ENCODE measurements at regions not wholly inside any gene's neighbourhood (a gene's known extent, or its start where the extent isn't known, plus 50 kb on each side); places are given as distances from the start of the nearest gene placed in this dataset.

DNA sequence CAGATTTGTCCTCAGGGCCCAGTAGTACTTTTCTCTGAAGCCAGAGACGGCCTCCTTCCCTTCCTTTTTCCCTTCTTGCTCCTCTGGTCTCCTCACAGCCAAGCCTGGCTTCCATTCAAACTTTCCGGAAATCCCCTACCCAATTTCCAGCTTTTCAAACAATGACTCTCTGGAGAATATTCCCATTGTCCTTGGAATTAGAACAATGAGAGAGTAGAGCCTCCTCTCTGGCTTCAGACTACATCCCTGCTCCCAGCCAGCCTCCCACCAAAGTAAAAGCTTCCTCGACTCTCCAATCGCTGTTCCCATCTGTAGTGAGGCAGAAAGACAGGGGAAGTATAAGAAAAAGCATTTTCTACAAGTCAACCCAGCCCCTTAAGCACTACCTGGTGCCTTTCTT, 77.7 kb upstream of the SOX13 start:
- 0 out of 2 replicates have a peak, but pooled peaks cover 4% of the 10 kb centered on the region for H3K23me2 ChIP-seq (ENCODE audit: low read depth, low read length)
- H3K27ac ChIP-seq (ENCODE audit: low read depth, low read length): no peak overlapping the region
- H3K79me2 ChIP-seq (ENCODE audit: control insufficient read depth in 1 of 2, insufficient read depth in 2 of 2, low read length in 2 of 2): no peaks in the 10 kb centered on the region
- no peak overlapping the region for H4K8ac ChIP-seq (ENCODE audit: extremely low read depth, insufficient read depth, low read length)
- H3K79me1 ChIP-seq (ENCODE audit: low read depth, low read length): no peaks in the 10 kb centered on the region
- H2BK120ac ChIP-seq (replicated peaks; ENCODE audit: low read depth, low read length): no peak overlapping the region
- no peak overlapping the region for H3K56ac ChIP-seq (replicated peaks; ENCODE audit: insufficient read length, low read depth, low read length)
- no peak overlapping the region for H3K9ac ChIP-seq (replicated peaks in 1 of 4; ENCODE audit: extremely low read depth in 1 of 4, low read depth in 3 of 4, low read length in 3 of 4)
- H3K9me3 ChIP-seq (ENCODE audit: insufficient read depth in 2 of 2, low read depth in 1 of 2, low read length in 1 of 2): no peaks in the 10 kb centered on the region
- no peak for DNase-seq (ENCODE audit: low read depth in 1 of 2, low spot score in 2 of 2)
- CTCF ChIA-PET (ENCODE audit: partially characterized antibody): interaction anchor here (0.7 to 2.5 kb wide), 6 partner anchors 8 to 149 kb away, joined by 3 to 7 read pairs (median 3); no protein-coding TSS in a partner anchor
- 78% methylated on average over 4 of the region's 4 CpGs; no CpG with 5 or more reads in 1 of the 2 experiments for WGBS, 2 experiments (ENCODE audit: extremely low coverage in 1 of 2, insufficient coverage in 1 of 2, insufficient read length in 1 of 2, insufficient replicate concordance in 2 of 2, low coverage in 1 of 2, low lambda C conversion rate in 2 of 2, missing lambda C conversion rate in 1 of 2)
- H3K14ac ChIP-seq (ENCODE audit: insufficient read length): no peak overlapping the region
- TF ChIP-seq KDM1A (IDR thresholded peaks at IDR 0.05; ENCODE audit: borderline replicate concordance, low read length): no peak
- H3K4me2 ChIP-seq (ENCODE audit: insufficient read depth in 1 of 2, low read depth in 2 of 2, low read length in 2 of 2): peak overlapping the region in 1 of 2 experiments; percentile 42; a peak in 1 of 4 replicates
- H4K5ac ChIP-seq (ENCODE audit: insufficient read length, low read depth, low read length): no peak overlapping the region
- no peak overlapping the region for H2AFZ ChIP-seq (ENCODE audit: low read length)
- no peaks in the 10 kb centered on the region for H3K36me3 ChIP-seq (ENCODE audit: control insufficient read depth in 2 of 4, insufficient read depth in 4 of 4, low read length in 3 of 4)
- H3K18ac ChIP-seq (ENCODE audit: extremely low read depth, low read length): no peak overlapping the region
- H2AK5ac ChIP-seq (ENCODE audit: low read depth, low read length): no peak overlapping the region
- no peak overlapping the region for H2BK20ac ChIP-seq (ENCODE audit: low read length)
- no peak for FAIRE-seq
- H4K91ac ChIP-seq (replicated peaks; ENCODE audit: insufficient read length, low read length): no peak overlapping the region
- no peak overlapping the region for H2BK12ac ChIP-seq (ENCODE audit: low read depth, low read length)
- H4K20me1 ChIP-seq (replicated peaks in 1 of 2; ENCODE audit: control insufficient read depth in 1 of 2, insufficient read depth in 2 of 2, low read length in 2 of 2): no peaks in the 10 kb centered on the region
- POLR2A ChIA-PET (ENCODE audit: partially characterized antibody): interaction anchor here (1.0 to 2.8 kb wide), 7 partner anchors 11 to 130 kb away, joined by 3 to 9 read pairs (median 5); partner anchors contain the start of gene SOX13
- H2BK5ac ChIP-seq (ENCODE audit: low read depth, low read length): no peak overlapping the region
- H3K4me1 ChIP-seq (replicated peaks in 1 of 4; ENCODE audit: control insufficient read depth in 3 of 4, insufficient read depth in 4 of 4, low read length in 3 of 4): peaks cover 6 to 20% (median 13%) of the 10 kb centered on the region in 4 experiments; a peak in 6 of 7 replicates
- H2BK15ac ChIP-seq (ENCODE audit: low read length): no peak overlapping the region
- no peak overlapping the region for H3K4me3 ChIP-seq (ENCODE audit: extremely low read depth in 1 of 4, insufficient read depth in 2 of 4, low read depth in 3 of 4, low read length in 4 of 4)
- no peak overlapping the region for H3K4ac ChIP-seq (replicated peaks; ENCODE audit: insufficient read length, low read depth, low read length)
- H3K23ac ChIP-seq (ENCODE audit: insufficient read length): no peak overlapping the region
- peaks cover 0 to 3% (median 0%) of the 10 kb centered on the region in 4 experiments; a peak in 1 of 7 replicates for H3K27me3 ChIP-seq (replicated peaks in 1 of 4; ENCODE audit: control insufficient read depth in 3 of 4, extremely low read depth in 1 of 4, insufficient read depth in 3 of 4, low read length in 3 of 4)
